ENCODE measurements at regions not wholly inside any gene's neighbourhood (a gene's known extent, or its start where the extent isn't known, plus 50 kb on each side); places are given as distances from the start of the nearest gene placed in this dataset.

DNA sequence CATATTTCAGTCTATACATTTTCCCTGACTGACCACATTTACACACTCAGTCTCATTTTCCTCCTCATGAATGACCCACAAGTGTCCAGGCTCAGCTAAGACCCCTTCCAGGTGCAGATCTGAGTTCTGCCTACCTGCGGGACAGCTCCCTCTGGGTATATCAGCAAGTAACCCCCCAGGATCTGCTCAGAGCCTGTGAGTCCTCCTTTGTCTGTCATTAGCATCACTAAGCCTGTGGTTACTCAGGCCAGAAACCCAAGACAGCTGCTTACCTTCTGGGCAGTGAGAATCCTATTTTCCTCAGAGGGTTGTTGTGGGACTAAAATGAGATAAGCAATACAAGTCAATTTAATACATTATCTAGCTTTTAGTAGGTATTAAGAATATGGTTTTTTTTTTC is 487.6 kb upstream of the BOD1L1 start:
- Histone ChIP-seq H2BK120ac (ENCODE audit: low read depth, low read length, poor library complexity, severe bottlenecking) (no peak overlapping the region), H3K56ac (ENCODE audit: insufficient read length, low read depth, low read length) (no peak overlapping the region), H4K5ac (ENCODE audit: insufficient read length, low read depth, low read length) (no peak overlapping the region), H3K27ac (ENCODE audit: insufficient read length, low read depth, low read length) (no peak overlapping the region), H3K23me2 (ENCODE audit: insufficient read length, low read depth, low read length, poor library complexity, severe bottlenecking) (no peaks in the 10 kb centered on the region), H3K9ac (ENCODE audit: extremely low read depth, insufficient read length, low read length) (no peak overlapping the region), H3K27me3 (ENCODE audit: insufficient read depth, low read length) (no peaks in the 10 kb centered on the region), H2AFZ (ENCODE audit: low read length) (no peak overlapping the region), H3K18ac (ENCODE audit: insufficient read length, low read depth, low read length) (no peak overlapping the region), H3K23ac (ENCODE audit: insufficient read length, low read depth, low read length) (no peak overlapping the region), H4K91ac (ENCODE audit: insufficient read length, low read depth, low read length) (no peak overlapping the region), H2BK5ac (ENCODE audit: insufficient read length, low read length) (no peak overlapping the region), H3K9me3 (ENCODE audit: control insufficient read depth, low read depth, low read length) (no peaks in the 10 kb centered on the region), H3K79me1 (ENCODE audit: insufficient read depth, low read depth, low read length, poor library complexity, severe bottlenecking) (no peaks in the 10 kb centered on the region), H3K14ac (ENCODE audit: insufficient read depth, low read length) (no peak overlapping the region), H4K20me1 (ENCODE audit: control insufficient read depth, insufficient read depth, insufficient read length) (no peaks in the 10 kb centered on the region), H4K8ac (replicated peaks; ENCODE audit: insufficient read length, low read depth, low read length) (no peak overlapping the region), H2BK15ac (ENCODE audit: low read depth, low read length) (no peak overlapping the region), H3T11ph (ENCODE audit: low read length) (no peak overlapping the region), H2BK12ac (ENCODE audit: insufficient read length, low read depth, low read length) (no peak overlapping the region), H2AK5ac (ENCODE audit: insufficient read length, low read length) (no peak overlapping the region), H3K4me1 (ENCODE audit: insufficient read depth, low read length) (no peaks in the 10 kb centered on the region; the same call in 1 of the 2 replicates), H2BK20ac (ENCODE audit: low read depth, low read length, poor library complexity, severe bottlenecking) (no peak overlapping the region), H3K4me2 (ENCODE audit: insufficient read depth, insufficient read length, low read length) (no peak overlapping the region), H3K79me2 (ENCODE audit: insufficient read depth, low read length) (no peaks in the 10 kb centered on the region), H3K4ac (ENCODE audit: low read depth, low read length) (no peak overlapping the region)
- no peaks in the 10 kb centered on the region for H3K9me3 Mint-ChIP-seq
- H3K4me3 Mint-ChIP-seq: no peak overlapping the region
- TF ChIP-seq, protein P1, sequence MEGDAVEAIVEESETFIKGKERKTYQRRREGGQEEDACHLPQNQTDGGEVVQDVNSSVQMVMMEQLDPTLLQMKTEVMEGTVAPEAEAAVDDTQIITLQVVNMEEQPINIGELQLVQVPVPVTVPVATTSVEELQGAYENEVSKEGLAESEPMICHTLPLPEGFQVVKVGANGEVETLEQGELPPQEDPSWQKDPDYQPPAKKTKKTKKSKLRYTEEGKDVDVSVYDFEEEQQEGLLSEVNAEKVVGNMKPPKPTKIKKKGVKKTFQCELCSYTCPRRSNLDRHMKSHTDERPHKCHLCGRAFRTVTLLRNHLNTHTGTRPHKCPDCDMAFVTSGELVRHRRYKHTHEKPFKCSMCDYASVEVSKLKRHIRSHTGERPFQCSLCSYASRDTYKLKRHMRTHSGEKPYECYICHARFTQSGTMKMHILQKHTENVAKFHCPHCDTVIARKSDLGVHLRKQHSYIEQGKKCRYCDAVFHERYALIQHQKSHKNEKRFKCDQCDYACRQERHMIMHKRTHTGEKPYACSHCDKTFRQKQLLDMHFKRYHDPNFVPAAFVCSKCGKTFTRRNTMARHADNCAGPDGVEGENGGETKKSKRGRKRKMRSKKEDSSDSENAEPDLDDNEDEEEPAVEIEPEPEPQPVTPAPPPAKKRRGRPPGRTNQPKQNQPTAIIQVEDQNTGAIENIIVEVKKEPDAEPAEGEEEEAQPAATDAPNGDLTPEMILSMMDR (conservative IDR thresholded peaks at IDR 0.05): no peak
- peaks cover 12 to 18% of the 10 kb centered on the region in 2 experiments for H3K4me1 Mint-ChIP-seq
- no peaks in the 10 kb centered on the region for H3K27me3 Mint-ChIP-seq (ENCODE audit: low read depth)
- no CpG with 5 or more reads among the region's 1 CpG for WGBS (ENCODE audit: extremely low coverage, insufficient read length, low lambda C conversion rate)
- H3K36me3 Mint-ChIP-seq (ENCODE audit: insufficient read depth in 1 of 3, low read depth in 3 of 3): no peaks in the 10 kb centered on the region; a peak in 1 of 7 replicates
- H3K27ac Mint-ChIP-seq: 0 out of 7 replicates have a peak overlapping the region, but pooled peaks of 1 of the 3 experiments have one; percentile 1
- DNase-seq: peak; percentile 34

Measured in H9 (cell line).